DOHH2 (cell line): ENCODE measurements at regions not wholly inside any gene's neighbourhood (a gene's known extent, or its start where the extent isn't known, plus 50 kb on each side); places are given as distances from the start of the nearest gene placed in this dataset.

Experiments used
- CTCF ChIP-seq: fragments of 200-600 bp; sonication (generic); IDR thresholded peaks from one replicate; pipeline ENCODE4 v1.5.1; 2014; ENCODE audit warnings: antibody characterized with exemption, mild to moderate bottlenecking, low read depth, low read length; ENCODE audit not compliant: poor library complexity, severe bottlenecking
- EZH2phosphoT487 ChIP-seq: fragments of 200-600 bp; sonication (generic); IDR thresholded peaks from 2 replicates; pipeline ENCODE4 v1.6.1; 2017; ENCODE audit warnings: borderline replicate concordance, mild to moderate bottlenecking, antibody characterized with exemption, low read length, moderate library complexity, mixed read lengths

DNA sequence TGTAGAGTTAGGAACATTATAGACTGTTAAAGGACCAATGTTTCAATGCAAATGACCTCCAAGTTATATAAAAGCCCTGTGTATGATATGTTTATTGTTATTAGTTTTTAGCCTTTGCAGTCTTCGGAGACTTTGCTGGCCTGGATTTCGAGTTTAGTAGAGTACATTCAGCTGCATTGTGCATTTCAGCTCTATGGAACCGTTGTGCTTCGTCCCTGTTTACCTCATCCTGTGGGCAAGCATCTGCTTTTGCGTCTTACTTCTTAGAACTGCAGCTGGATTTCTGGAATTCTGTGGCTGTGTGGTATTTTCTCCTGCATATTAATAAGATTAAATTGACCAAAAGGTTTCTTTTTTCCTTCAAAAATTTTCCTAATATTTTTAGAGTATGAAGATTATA lies 138.6 kb downstream of the KCNRG start:
- TF ChIP-seq CTCF (no peak), EZH2phosphoT487 (no peak)
